ENCODE measurements at regions not wholly inside any gene's neighbourhood (a gene's known extent, or its start where the extent isn't known, plus 50 kb on each side); places are given as distances from the start of the nearest gene placed in this dataset.

- TF ChIP-seq CTCF (IDR thresholded peaks at IDR 0.05; ENCODE audit: low read length) (no peak), EZH2 (IDR thresholded peaks at IDR 0.05; ENCODE audit: borderline replicate concordance, low read length) (no peak)
Measured at GRCh38 chr10:128588402-128588801, 462.2 kb upstream of the MKI67 start.
